ENCODE measurements at regions not wholly inside any gene's neighbourhood (a gene's known extent, or its start where the extent isn't known, plus 50 kb on each side); places are given as distances from the start of the nearest gene placed in this dataset.
"Not testable (repeated sequence)": the region's sequence is repeated elsewhere in the genome, so short reads cannot be mapped to it uniquely, and the experiment has no call there.

DNA sequence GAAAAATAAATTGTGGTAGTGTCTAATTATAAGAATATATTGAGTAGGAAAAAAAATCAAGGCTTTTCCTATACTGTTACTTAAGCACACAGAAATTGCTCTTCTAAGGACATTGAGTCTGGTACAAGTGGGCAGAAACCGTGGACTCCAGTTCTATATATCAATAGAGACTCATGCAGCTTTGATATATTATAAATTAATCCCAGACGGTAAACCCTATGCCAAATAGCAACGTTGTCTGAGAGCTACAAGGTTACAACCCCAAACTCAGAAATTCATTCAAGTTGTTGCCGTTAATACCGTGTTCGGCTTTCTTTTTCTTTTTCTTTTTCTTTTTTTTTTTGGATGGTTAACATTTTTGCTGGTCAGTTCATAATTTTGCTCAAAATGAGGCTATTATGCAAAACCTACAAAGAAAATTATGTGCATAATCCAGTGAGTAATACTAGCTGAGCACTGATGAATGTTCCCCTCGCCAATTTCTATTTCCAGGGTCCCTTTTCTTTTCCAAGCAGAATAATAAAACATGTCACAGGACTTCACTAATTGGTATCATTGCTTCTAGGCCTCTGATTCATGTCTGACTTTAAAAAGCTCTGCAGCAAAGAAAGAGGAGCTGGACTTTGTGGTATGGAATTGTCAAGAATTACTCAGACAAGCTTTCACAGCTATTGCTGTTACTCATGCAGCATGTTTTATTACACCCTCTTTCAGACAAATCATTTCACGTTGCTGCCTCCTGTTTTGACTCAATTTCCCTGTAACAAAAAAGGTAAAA lies 737.7 kb downstream of the NLGN4X start:
- no peak for DNase-seq

DNA sequence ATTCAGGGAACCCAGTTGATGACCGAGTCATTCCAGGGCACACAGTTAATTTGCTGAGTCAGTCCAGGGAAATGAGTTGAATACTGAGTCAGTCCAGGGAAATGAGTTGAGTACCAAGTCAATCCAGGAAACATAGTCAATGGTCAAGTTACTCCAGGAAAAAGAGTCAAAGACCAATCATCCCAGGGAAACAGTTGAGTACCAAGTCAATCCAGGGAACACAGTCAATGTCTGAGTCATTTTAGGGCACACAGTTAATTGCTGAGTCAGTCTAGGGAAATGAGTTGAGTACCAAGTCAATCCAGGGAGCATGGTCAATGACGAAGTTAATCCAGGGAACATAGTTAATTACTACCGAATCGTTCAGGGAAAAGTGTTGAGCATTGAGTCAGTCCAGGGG lies 754.4 kb downstream of the NLGN4X start:
- DNase-seq, result no peak

DNA sequence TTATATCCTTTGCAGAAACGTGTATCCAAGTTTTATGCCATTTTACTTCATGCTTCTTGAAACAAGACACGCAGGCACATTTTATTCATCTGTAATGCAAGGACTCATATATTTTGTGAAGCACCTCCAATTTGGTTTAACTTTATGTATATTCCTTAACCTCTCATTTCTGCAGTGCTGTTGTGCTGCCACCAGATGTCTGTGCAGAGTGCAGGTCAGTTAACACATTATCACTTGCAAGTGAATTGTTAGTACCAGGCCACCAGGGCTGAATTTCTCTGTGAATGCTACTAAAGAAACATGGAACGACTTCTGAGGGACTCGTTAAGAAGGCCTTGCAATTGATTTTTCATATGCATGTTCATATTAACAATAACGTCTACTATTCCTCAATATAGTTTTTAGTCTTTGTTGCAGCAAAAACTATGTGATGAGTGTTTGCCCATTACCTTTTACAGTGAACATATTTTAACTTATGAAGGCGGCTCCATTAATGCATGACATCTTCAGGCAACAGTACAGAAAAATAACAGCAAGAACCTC lies 770.3 kb downstream of the NLGN4X start:
- no peak for DNase-seq

DNA sequence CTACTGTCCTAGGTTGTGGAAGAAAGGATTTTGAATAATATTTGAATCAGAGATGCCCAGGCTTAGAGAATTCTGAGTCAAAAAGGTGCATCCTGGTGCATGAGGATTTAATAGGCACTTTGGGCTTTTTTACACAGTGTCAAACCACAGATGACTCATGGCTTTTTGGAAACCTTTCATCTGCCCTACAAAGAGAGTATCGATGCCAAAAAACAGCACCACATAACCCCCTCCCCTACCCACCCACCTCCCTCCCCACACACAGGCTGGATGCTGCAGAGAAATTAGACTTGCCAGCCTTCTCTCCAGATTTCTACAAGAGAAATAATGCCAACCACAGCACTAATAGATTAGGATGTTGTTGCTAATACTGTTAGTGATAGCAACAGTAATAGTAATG lies 779.3 kb downstream of the NLGN4X start:
- no peak for DNase-seq

DNA sequence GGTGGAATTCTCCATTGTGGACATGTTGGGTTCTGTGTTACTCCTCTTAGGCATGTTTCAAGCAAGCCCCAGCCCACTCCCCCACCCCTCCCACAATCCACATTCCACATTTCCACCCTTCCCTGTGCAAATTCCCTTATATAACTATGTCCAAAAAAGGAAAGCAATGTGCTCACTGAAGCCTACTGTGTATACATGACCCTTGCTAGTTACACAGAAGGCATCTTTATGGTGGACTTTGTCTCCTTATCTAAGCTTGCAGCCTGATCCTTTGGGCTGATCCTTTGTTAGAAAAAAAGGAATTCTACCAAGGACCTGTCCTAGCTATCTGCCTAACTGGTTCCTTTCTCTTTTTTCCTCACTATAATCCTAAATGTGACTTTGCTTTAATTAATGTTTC lies 796.8 kb downstream of the NLGN4X start:
- no peak for DNase-seq

DNA sequence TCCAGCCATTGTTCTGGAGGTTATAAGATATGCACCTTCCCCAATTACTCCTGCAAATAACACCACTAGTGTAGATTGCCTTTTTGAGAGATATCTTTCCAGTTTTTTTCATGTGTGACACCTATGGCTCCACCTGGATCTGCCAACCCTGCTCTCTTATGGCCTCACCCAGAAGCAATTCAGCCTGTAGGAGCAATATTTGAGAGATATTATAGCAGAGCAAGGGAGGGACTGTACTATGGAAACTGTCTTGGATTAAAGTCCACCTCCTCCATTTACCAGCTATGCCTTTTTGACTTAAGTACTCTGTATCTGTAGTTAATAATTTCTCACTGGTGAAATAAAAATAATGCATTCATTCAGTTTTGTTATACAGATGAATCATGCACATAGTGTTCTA lies 803.5 kb downstream of the NLGN4X start:
- no peak for DNase-seq

DNA sequence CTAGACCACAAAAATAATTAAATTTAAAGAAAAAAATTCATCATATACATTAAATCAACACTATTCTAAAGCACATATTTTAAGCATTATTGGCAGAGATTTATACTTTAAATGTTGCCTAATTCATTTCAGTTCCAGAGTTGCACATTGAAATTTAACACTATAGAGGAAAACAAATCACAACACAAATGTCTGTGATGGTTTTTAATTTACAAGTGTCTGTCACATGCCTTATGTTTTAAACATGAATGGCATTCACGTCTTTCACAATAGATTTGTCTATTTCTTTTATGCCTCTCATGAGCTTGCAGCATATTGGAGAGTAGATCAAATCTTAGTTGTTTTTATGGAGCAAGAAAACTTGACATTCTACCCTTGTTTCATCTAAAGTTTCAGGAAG lies 811.3 kb downstream of the NLGN4X start:
- DNase-seq, result no peak

DNA sequence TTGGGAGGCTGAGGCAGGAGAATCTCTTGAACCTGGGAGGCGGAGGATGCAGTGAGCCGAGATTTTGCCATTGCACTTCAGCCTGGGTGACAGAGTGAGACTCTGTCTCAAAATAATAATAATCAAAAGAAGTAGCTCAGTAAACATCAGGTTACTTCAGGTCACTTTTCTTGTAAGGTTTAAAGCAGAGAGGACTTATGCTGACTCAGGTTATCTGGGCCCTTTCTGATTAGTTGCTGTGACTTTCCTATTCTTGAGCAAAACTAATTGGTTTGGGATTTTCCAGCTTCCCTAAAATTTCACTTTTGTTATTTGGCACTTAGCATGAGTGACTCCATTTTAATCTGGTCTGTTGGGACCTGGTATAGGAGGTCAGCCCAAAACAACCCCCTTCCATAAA lies 812.9 kb downstream of the NLGN4X start:
- no peak for DNase-seq

DNA sequence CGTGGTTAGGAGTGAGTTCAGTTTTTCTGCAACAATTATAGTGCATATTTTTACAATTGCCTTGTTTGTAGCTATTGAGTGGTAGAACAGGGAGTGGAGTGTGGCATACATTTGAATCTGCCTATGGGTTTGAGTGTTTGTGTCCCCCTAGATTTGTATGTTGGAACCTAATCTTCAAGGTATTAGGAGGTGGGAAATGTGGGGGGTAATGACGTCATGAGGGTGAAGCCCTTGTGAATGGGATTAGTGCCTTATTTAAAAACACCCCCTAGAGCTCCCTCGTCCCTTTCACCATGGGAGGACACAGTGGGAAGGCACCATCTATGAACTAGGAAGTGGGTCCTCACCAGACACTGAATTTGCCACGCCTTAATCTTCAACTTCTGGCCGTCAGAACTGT lies 819.6 kb downstream of the NLGN4X start:
- DNase-seq, result no peak

DNA sequence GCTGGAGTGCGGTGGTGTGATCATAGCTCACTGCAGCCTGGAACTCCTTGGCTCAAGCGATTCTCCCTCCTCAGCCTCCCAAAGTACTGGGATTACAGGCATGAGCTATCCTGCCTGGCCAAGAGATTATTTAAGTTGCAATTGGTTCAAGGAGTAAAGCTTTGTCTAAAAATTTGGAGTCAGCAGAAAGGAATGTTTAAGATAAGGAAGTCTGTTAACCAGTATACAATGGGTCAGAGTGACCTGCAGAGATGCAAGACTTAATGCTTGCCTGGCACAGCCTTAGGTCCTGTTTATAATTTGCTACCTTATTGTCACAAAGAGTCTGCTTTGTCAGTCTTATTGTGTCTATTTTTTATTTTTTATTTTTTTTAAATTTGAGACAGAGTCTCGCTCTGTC lies 826.2 kb downstream of the NLGN4X start:
- no peak for DNase-seq

DNA sequence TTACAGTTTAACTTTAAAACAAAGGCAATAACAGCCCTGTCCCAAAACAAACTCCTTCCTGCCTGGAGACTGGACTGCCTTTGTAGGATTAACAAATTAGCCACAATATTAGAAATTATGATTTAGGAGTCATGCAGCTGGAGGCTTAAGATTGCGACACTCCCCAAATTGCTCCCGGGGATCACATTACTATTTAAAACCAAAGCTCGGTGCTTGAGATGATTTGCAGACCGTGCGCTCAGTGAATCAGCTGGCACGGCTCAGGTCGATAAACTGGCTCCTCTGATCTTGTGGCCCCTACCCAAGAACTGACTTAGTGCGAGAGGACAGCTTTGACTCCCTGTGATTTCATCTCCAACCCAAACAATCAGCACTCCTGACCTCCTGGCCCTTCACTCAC lies 829.3 kb downstream of the NLGN4X start:
- DNase-seq, result no peak

DNA sequence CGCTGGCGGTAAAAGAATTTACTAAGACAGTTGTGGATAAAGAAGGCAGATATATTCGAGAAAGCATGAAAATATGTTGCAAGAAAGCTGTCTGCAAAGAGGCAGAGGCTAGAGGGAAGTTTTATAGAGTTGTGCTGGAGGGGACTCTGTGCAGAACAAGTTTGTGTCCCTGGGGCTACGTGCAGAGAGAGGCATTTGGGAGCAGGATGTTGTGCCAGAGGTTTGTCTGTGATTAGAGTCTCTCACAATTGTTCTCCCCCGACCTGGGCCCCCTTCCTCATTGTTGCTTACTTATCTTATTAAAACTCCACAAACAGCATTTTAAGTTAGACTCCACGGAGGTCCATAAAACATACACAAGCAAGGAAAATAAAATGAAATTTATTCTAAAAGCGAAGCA lies 831.3 kb downstream of the NLGN4X start:
- no peak for DNase-seq

DNA sequence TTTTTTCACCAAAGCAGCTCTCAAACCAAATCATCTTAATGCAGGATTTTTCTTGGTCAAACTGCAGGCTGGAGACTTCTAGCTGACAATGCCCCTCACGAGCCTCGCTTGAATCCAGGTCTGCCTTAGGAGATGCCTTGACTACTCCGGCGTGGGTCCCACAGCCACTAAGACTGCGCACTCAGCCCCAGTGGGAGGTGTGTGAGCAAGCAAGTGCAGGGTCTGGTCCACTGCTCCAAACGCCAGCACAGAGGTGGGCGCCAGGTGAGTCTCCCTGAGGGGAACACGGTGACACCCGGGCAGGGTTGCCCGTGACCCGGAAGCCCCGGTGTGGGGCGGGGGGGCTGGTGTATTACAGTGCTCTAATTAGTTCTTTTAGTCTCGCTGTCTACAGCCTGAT lies 838.3 kb downstream of the NLGN4X start:
- no peak for DNase-seq

DNA sequence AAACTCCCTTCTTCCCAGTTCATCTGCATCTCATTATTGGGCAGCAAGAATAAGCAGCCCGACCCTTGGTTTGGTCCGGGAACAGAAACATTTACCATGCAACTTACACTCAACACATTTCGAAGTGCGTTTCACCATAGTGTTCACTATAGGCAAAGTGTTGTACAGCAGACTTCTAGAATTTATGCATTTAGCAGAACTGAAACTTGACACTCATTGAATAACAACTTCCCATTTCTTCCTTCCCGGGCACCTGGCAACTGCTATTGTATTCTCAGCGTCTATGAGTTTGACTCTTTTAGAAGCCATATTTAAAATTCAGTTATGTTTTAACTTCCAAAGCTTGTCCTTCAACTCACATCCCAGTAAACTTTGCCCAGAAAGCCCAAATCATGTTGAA lies 840.6 kb downstream of the NLGN4X start:
- DNase-seq, result no peak

DNA sequence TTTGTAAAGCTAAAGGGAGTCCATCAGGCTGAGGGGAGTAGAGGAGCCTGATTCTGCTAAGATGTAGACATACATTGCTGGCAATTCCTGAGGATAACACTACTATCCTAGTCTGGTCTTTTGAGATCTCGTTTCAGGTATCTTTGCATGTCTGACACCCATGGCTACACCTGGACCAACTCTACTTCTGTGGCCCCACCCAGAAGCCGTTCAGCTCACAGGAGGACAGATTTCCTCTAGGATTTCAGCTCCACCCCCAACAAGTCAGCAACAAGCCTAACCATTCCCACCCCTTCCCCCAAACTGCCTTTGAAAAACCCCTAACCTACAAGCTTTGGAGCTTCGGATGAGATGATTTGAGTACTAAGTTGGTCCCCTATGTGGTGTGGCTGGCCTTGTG lies 848.2 kb downstream of the NLGN4X start:
- no peak for DNase-seq

DNA sequence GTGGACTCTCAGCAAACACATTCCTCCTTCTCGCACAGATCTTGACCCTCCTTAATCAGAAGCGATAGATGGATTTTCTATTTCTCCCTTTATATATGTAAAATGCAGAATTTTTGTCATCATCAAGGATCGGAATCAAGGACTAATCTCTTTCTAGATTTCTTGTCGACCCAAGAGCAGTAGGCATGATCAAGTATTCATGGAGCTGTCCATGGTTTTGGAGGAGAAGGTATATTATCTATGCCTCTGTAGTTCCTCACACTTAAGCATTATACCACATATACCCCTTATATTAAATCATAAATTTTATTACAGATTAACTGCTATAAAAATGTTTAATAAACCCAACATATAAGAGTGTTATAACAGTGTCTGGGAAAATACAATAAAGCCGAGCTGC lies 886.8 kb downstream of the NLGN4X start:
- DNase-seq, result no peak

DNA sequence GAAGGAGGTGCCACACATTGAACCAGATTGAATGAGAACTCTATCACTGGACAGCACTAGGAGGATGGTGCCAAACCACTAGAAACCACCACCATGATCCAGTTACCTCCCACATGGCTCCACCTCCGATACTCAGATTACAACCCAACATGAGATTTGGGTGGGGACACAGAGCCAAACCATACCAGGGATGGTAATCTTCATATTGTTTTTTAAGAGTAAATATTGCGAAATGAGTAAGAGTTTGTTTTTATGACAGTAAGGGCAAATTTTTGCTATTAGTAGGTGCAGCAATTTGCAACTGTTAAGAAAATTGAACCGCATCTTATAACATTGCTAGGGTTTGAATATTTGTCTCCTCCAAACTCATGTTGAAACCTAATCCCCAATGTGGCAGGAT lies 891.5 kb downstream of the NLGN4X start:
- DNase-seq, result no peak

DNA sequence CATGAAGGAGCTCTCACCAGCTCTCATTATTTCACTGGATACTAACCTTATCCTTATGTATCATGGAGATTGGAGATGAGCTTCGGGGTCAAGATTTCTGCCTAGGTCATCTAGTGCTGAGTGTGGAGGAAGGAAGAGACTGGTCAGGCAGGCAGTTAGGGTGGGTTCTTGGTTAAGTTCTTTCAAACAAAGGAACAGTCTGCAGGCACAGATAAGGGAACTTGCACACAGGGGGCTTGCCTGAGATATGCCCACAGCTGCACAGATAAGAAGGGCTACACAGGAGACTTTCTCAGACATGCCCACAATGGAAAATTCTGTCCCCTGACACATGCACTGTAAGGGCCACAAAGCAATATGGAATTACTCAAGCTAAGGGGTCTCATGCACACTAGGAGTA lies 904.1 kb downstream of the NLGN4X start:
- DNase-seq, result no peak

DNA sequence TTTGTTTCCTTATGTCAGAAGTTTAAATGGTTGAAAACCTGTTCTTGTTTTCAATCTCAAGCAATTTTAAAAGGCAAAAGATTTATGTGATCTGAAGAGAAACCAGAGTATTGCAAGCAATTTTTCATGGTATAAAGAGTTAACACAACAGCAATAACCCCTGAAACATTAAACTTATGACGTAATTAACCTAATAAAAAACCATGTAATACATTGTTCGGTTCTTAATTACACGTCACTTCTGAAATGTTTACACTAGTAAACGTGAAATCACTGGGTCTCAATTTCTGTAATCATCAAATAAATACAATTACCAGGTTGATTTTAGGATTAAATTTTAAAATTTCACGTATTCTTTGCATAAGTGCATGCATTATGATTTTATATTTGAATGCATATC lies 914.5 kb downstream of the NLGN4X start:
- no peak for DNase-seq

DNA sequence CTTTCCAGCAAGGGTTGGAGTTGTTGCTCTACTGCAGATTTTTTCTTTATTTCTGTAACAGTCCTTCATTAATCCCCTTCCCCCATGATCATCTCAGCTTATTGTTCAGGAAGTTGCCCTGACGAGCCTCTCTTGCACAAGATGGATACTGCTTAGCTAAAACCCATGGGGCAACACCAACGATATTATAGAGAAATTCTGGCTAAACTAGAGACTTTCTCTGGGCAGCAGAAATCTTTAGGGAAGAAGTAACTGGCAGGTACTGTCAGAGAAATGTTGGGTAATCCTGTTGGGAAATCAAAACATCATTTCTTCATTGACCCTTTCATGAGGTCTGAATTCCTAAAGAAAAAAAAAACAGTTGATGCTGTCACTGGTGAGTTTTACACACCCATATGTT lies 921.3 kb downstream of the NLGN4X start:
- no peak for DNase-seq

DNA sequence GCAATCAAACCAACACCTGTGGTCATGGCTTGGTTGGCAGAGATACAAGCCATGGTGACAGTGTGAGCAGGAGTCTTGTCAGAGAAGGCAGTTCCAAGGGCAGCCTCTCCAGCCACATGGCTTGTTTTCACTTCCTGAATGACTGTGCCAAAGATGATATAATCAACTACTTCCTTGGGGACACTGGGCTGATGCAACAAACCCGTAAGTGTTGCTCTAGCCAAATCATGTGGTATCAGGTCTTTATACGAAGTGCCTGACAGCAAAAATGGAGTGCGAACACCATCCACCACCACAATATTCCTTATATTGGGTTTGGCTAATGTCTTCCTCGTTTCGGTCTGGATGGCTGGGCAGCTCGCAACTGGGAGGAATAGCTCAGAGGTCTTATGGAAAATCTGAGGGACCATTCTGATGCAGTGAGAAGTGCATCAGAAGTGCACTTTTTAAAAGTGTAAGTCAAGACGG lies 922.0 kb downstream of the NLGN4X start:
- DNase-seq, result peak; percentile 4

DNA sequence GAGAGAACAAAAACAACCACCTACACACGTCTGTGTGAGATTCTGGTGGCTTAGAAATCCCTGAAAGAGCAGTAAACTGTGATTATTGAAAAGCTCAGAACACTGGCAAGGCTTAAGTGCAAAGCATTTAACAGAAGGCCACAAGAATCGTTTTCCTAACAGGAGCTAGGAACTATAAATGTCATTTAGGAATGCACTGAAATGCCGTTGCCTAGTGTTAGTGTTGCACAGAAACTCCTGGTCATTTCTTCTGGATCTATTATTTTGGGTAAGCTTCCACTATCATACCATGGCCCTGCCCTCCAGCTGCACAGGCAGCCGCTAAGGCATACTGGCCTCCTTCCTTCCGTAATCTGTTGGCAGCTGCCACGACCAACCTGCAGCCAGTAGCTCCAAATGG lies 923.2 kb downstream of the NLGN4X start:
- DNase-seq, result no peak

DNA sequence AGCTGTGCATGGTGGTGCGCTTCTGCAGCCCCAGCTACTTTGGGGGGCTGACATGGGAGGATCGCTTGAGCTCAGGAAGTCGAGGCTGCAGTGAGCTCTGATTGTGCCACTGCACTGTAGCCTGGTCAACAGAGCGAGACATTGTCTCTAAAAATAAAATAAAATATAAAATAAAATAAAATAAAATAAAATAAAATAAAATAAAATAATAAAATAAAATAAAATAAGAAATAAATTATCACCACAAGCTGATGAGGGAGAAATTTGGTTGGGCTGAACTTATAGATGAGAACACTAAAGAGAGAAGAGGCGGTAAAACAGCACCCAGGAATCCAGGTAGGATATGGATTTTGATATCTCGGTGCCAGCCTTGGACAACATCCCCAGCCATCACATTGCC lies 933.7 kb downstream of the NLGN4X start:
- no peak for DNase-seq

DNA sequence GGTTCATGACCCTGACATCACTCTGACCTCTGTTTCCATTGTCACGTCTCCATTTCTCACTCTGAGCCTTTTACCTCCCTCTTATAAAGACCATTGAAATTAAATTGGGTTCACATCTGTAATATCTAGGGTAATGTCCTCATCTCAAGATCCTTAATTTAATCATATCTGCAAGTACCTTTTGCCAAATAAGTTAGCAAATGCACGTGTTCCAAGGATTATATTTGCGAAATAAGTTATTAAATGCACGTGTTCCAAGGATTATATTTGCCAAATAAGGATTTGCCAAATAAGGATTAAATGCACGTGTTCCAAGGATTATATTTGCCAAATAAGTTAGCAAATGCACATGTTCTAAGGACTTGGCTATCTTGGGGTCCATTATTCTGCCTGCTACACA lies 938.0 kb downstream of the NLGN4X start:
- DNase-seq, result no peak

DNA sequence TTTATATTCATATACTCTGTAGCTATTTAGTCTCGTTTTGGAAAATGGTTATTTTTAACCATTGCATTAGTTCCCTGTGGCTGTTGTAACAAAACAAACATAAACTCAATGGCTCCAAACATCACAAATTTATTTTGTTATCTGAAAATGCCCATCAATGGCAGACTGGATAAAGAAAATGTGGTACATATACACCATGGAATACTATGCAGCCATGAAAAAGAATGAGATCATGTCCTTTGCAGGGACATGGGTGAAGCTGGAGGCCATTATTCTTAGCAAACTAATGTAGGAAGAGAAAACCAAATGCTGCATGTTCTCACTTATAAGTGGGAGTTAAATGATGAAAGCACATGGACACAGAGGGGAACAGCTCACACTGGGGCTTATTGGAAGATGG lies 938.7 kb downstream of the NLGN4X start:
- not testable (repeated sequence) for DNase-seq

Data from activated CD4-positive, alpha-beta T cell treated with anti-CD3 and anti-CD28 coated beads, Interleukin-10, Interleukin-2, amounts not matched to agents 100 ng/mL and 50 ng/mL, durations not matched to agents 16 hours and 8 hours (primary cell).